PC-3 (cell line): ENCODE measurements at regions not wholly inside any gene's neighbourhood (a gene's known extent, or its start where the extent isn't known, plus 50 kb on each side); places are given as distances from the start of the nearest gene placed in this dataset.

Experiments
- ATAC-seq: fragments of 200-7000 bp; cut with Tn5 transposase; 2 replicates; pipeline ENCODE4 v1.9.1; 2020; ENCODE audit warnings: mild to moderate bottlenecking, moderate library complexity
- BruUV-seq: library from RNA; stranded (reverse); fragments of 400-500 nt; replicated peaks from 2 replicates; lab custom pipeline; 2021; lab: Mats Ljungman, UMichigan
- CTCF ChIA-PET: fragments of 300-600 bp; sonication (Branson Sonifier 250); formaldehyde crosslinking; loops from one replicate; lab custom pipeline; 2022; ENCODE audit warnings: antibody characterized with exemption; lab: Charles Lee
- POLR2A ChIA-PET: fragments of 300-600 bp; sonication (Branson Sonifier 250); formaldehyde crosslinking; loops from one replicate; lab custom pipeline; 2022; ENCODE audit warnings: antibody characterized with exemption; ENCODE audit not compliant: unreplicated experiment; lab: Charles Lee
- DNase-seq: peaks from one replicate; pipeline ENCODE4 v3.0.0-alpha.2; 2015
- H2AFZ ChIP-seq: fragments of 300-600 bp; sonication (generic); 2 replicates; pipeline ENCODE4 v1.6.0; 2016; ENCODE audit warnings: antibody characterized with exemption, low read length
- H3F3A ChIP-seq: fragments of 300-600 bp; sonication (generic); one replicate; pipeline ENCODE4 v1.6.0; 2017; ENCODE audit warnings: antibody characterized with exemption, low read length, control low read depth, mild to moderate bottlenecking; ENCODE audit not compliant: unreplicated experiment
- H3K27ac ChIP-seq: fragments of 300-600 bp; sonication (generic); 2 replicates; pipeline ENCODE4 v1.5.1; 2016; ENCODE audit warnings: mild to moderate bottlenecking, low read length
- H3K27me3 ChIP-seq: fragments of 300-600 bp; sonication (generic); 2 replicates; pipeline ENCODE4 v1.6.1; 2016; ENCODE audit warnings: low read length, mixed read lengths
- H3K36me3 ChIP-seq: fragments of 300-600 bp; sonication (generic); 2 replicates; pipeline ENCODE4 v1.6.1; 2016; ENCODE audit warnings: low read depth, mixed run types, low read length, mixed read lengths
- H3K4me1 ChIP-seq: fragments of 300-600 bp; sonication (generic); 2 replicates; pipeline ENCODE4 v1.5.1; 2016; ENCODE audit warnings: low read length; ENCODE audit not compliant: insufficient read depth
- H3K4me2 ChIP-seq: fragments of 300-600 bp; sonication (generic); 2 replicates; pipeline ENCODE4 v1.6.0; 2016; ENCODE audit warnings: low read length
- H3K4me3 ChIP-seq: fragments of 300-600 bp; sonication (generic); 2 replicates; pipeline ENCODE4 v1.5.1; 2016; ENCODE audit warnings: mild to moderate bottlenecking, low read length, mixed read lengths
- H3K79me2 ChIP-seq: fragments of 300-600 bp; sonication (generic); 2 replicates; pipeline ENCODE4 v1.6.1; 2017; ENCODE audit warnings: low read length, mixed read lengths
- H3K9ac ChIP-seq: fragments of 300-600 bp; sonication (generic); 2 replicates; pipeline ENCODE4 v1.6.0; 2016; ENCODE audit warnings: mild to moderate bottlenecking, low read length
- H3K9me2 ChIP-seq: fragments of 300-600 bp; sonication (generic); replicated peaks from 2 replicates; pipeline ENCODE4 v1.6.1; 2016; ENCODE audit warnings: mixed run types, low read length, mixed read lengths
- H3K9me3 ChIP-seq: fragments of 300-600 bp; sonication (generic); 2 replicates; pipeline ENCODE4 v1.6.1; 2016; ENCODE audit warnings: low read length, mixed read lengths
- H4K20me1 ChIP-seq: fragments of 300-600 bp; sonication (generic); 2 replicates; pipeline ENCODE4 v1.6.1; 2016; ENCODE audit warnings: low read length, mixed read lengths
- EZH2 ChIP-seq: fragments of 300-600 bp; sonication (generic); IDR thresholded peaks from one replicate; pipeline ENCODE4 v1.6.1; 2017; ENCODE audit warnings: antibody characterized with exemption, mild to moderate bottlenecking, low read length; ENCODE audit not compliant: unreplicated experiment
- EZH2phosphoT487 ChIP-seq: fragments of 300-600 bp; sonication (generic); IDR thresholded peaks from 2 replicates; pipeline ENCODE4 v1.6.1; 2018; ENCODE audit warnings: mild to moderate bottlenecking, antibody characterized with exemption, low read length, borderline replicate concordance
- intact Hi-C: fragments of 100-400 bp; cut with micrococcal nuclease; formaldehyde crosslinking; loops from 2 replicates; pipeline ENCODE4 v1.9.0; 2023
- TF ChIP-seq, protein P1 (sequence below): fragments of 300-600 bp; sonication (generic); conservative IDR thresholded peaks from 2 replicates; pipeline ENCODE4 v1.5.1; 2017; ENCODE audit warnings: antibody characterized with exemption, low read depth, mild to moderate bottlenecking, low read length

DNA sequence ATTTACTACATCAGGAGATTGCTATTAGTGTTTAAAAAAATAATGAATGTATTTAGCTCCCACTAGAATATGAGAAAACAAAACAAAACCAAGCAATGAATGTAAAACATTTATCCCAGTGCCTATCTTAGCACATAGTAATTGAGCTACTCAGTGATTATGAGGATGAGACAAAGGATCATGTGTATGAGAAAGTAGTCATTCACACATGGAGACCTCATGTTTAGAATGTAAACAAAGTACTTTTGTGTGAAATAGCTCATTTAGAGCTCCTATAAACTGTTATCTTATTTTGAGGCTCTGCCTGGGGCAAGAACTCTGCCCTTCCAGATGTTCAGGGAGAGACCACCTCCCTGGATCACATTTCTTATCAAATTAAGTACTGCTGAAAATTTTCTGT, 236.8 kb downstream of the LRRN1 start:
- H4K20me1 ChIP-seq, result no peaks in the 10 kb centered on the region
- H3K27ac ChIP-seq, result no peak overlapping the region
- no peak overlapping the region for H2AFZ ChIP-seq
- no peaks in the 10 kb centered on the region for H3K36me3 ChIP-seq
- DNase-seq (no peak), ATAC-seq (no peak)
- BruUV-seq, result no TSS peak
- no peaks in the 10 kb centered on the region for H3K79me2 ChIP-seq
- H3K9me2 ChIP-seq, result no peaks in the 10 kb centered on the region
- H3F3A ChIP-seq, result no peaks in the 10 kb centered on the region
- CTCF ChIA-PET, result no interaction called here
- H3K9ac ChIP-seq, result no peak overlapping the region
- TF ChIP-seq, protein P1, sequence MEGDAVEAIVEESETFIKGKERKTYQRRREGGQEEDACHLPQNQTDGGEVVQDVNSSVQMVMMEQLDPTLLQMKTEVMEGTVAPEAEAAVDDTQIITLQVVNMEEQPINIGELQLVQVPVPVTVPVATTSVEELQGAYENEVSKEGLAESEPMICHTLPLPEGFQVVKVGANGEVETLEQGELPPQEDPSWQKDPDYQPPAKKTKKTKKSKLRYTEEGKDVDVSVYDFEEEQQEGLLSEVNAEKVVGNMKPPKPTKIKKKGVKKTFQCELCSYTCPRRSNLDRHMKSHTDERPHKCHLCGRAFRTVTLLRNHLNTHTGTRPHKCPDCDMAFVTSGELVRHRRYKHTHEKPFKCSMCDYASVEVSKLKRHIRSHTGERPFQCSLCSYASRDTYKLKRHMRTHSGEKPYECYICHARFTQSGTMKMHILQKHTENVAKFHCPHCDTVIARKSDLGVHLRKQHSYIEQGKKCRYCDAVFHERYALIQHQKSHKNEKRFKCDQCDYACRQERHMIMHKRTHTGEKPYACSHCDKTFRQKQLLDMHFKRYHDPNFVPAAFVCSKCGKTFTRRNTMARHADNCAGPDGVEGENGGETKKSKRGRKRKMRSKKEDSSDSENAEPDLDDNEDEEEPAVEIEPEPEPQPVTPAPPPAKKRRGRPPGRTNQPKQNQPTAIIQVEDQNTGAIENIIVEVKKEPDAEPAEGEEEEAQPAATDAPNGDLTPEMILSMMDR, result no peak
- TF ChIP-seq EZH2phosphoT487, result no peak
- TF ChIP-seq EZH2, result no peak
- no peaks in the 10 kb centered on the region for H3K27me3 ChIP-seq
- no peaks in the 10 kb centered on the region for H3K9me3 ChIP-seq
- H3K4me2 ChIP-seq, result no peak overlapping the region
- POLR2A ChIA-PET, result no interaction called here
- H3K4me1 ChIP-seq, result no peaks in the 10 kb centered on the region
- H3K4me3 ChIP-seq, result no peak overlapping the region
- intact Hi-C loops, result no loop called here

DNA sequence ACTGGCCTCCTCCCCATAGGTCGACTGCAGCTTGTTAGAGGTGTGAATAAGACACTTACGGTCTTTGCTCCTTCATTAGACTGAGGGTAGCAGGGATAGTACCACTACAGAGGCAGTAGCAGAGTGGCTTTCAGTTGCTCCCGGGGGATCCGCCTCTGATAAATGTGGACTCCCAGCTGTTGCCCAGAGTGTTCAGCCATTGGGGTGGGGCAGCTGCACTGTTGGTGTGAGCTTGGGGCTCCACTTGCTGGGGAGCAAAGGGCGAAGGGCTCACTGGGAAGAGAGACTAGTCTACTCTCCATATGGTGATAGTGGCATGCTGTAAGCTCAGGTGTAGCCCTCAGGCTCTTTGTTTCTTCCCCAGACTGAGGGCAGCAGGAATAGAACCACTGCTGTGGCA, 239.1 kb downstream of the LRRN1 start:
- intact Hi-C loops, result no loop called here
- BruUV-seq, result no TSS peak
- Histone ChIP-seq H3K27me3 (no peaks in the 10 kb centered on the region), H3K9ac (no peak overlapping the region), H3K79me2 (no peaks in the 10 kb centered on the region), H3K9me3 (no peaks in the 10 kb centered on the region), H3K9me2 (no peaks in the 10 kb centered on the region), H3K4me1 (no peaks in the 10 kb centered on the region), H2AFZ (no peak overlapping the region), H3K4me3 (no peak overlapping the region), H3K4me2 (no peak overlapping the region), H3K27ac (no peak overlapping the region), H3K36me3 (no peaks in the 10 kb centered on the region), H4K20me1 (no peaks in the 10 kb centered on the region), H3F3A (no peaks in the 10 kb centered on the region)
- ChIA-PET CTCF (no interaction called here), POLR2A (interaction anchor here (0.6 kb wide), 1 partner anchor 380 kb away, joined by 3 read pairs; no protein-coding TSS in a partner anchor)
- no peak for TF ChIP-seq EZH2phosphoT487
- TF ChIP-seq, protein P1, result no peak
- no peak for TF ChIP-seq EZH2
- no peak for DNase-seq
- ATAC-seq, result no peak

DNA sequence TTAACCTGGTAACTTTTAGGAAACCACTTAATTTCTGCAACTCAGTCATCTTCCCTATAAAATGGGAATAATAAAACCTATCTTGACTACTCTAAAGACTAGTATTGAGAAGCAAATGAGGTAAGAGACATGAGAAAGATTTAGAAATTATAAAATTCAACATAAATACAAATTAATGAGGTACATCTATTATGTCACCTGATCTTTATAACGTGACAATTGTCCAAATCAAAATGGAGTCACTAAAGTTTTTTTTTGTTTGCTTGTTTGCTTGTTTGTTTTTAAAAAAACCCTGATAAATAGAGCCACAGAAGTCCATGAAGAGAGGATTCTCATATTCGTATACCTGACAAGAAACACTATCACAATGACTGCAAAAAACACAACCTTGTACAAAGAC, 242.8 kb downstream of the LRRN1 start:
- intact Hi-C loops, result no loop called here
- H3K36me3 ChIP-seq, result no peaks in the 10 kb centered on the region
- no peaks in the 10 kb centered on the region for H3F3A ChIP-seq
- TF ChIP-seq, protein P1, result no peak
- no peak for TF ChIP-seq EZH2
- TF ChIP-seq EZH2phosphoT487, result no peak
- ATAC-seq (no peak), DNase-seq (no peak)
- no peaks in the 10 kb centered on the region for H3K9me3 ChIP-seq
- H3K9ac ChIP-seq, result no peak overlapping the region
- H3K4me1 ChIP-seq, result no peaks in the 10 kb centered on the region
- H3K27ac ChIP-seq, result no peak overlapping the region
- H3K27me3 ChIP-seq, result no peaks in the 10 kb centered on the region
- no TSS peak for BruUV-seq
- POLR2A ChIA-PET, result no interaction called here
- no peaks in the 10 kb centered on the region for H3K9me2 ChIP-seq
- CTCF ChIA-PET, result no interaction called here
- H3K79me2 ChIP-seq, result no peaks in the 10 kb centered on the region
- H3K4me2 ChIP-seq, result no peak overlapping the region
- H4K20me1 ChIP-seq, result no peaks in the 10 kb centered on the region
- H3K4me3 ChIP-seq, result no peak overlapping the region
- no peak overlapping the region for H2AFZ ChIP-seq
